ENCODE measurements at regions not wholly inside any gene's neighbourhood (a gene's known extent, or its start where the extent isn't known, plus 50 kb on each side); places are given as distances from the start of the nearest gene placed in this dataset.

GRCh38 chr5:105849701-105850100 lies 1821.0 kb downstream of the EFNA5 start:
- H3K9me3 ChIP-seq, result no peaks in the 10 kb centered on the region
- no peaks in the 10 kb centered on the region for H3K36me3 ChIP-seq
- no peak overlapping the region for H3K27ac ChIP-seq
- no peaks in the 10 kb centered on the region for H3K27me3 ChIP-seq
- H3K4me3 ChIP-seq, result no peak overlapping the region
- TF ChIP-seq CTCF (IDR thresholded peaks at IDR 0.05), result no peak
- H3K4me1 ChIP-seq, result no peaks in the 10 kb centered on the region
- DNase-seq (ENCODE audit: low spot score), result no peak

- Histone ChIP-seq H3K9me3 (no peaks in the 10 kb centered on the region), H3K4me3 (no peak overlapping the region), H3K36me3 (no peaks in the 10 kb centered on the region), H3K4me1 (no peaks in the 10 kb centered on the region), H3K27ac (no peak overlapping the region), H3K27me3 (no peaks in the 10 kb centered on the region)
- DNase-seq (ENCODE audit: low spot score), result no peak
- no peak for TF ChIP-seq CTCF (IDR thresholded peaks at IDR 0.05)
Observed at GRCh38 chr5:105840800-105841199, 1829.9 kb downstream of the EFNA5 start.

GRCh38 chr5:105836887-105837286 lies 1833.8 kb downstream of the EFNA5 start:
- no peak overlapping the region for H3K27ac ChIP-seq
- TF ChIP-seq CTCF (IDR thresholded peaks at IDR 0.05), result no peak
- no peaks in the 10 kb centered on the region for H3K27me3 ChIP-seq
- no peak overlapping the region for H3K4me3 ChIP-seq
- no peaks in the 10 kb centered on the region for H3K4me1 ChIP-seq
- H3K36me3 ChIP-seq, result no peaks in the 10 kb centered on the region
- H3K9me3 ChIP-seq, result no peaks in the 10 kb centered on the region
- no peak for DNase-seq (ENCODE audit: low spot score)

- Histone ChIP-seq H3K4me1 (no peaks in the 10 kb centered on the region), H3K4me3 (no peak overlapping the region), H3K27ac (no peak overlapping the region), H3K27me3 (no peaks in the 10 kb centered on the region), H3K9me3 (no peaks in the 10 kb centered on the region), H3K36me3 (no peaks in the 10 kb centered on the region)
- no peak for DNase-seq (ENCODE audit: low spot score)
- TF ChIP-seq CTCF (IDR thresholded peaks at IDR 0.05), result no peak
Observed at GRCh38 chr5:105836268-105836667, 1834.5 kb downstream of the EFNA5 start.

GRCh38 chr5:105828821-105829220 lies 1841.9 kb downstream of the EFNA5 start:
- Histone ChIP-seq H3K9me3 (no peaks in the 10 kb centered on the region), H3K4me1 (no peaks in the 10 kb centered on the region), H3K36me3 (no peaks in the 10 kb centered on the region), H3K4me3 (no peak overlapping the region), H3K27me3 (no peaks in the 10 kb centered on the region), H3K27ac (no peak overlapping the region)
- no peak for DNase-seq (ENCODE audit: low spot score)
- no peak for TF ChIP-seq CTCF (IDR thresholded peaks at IDR 0.05)

GRCh38 chr5:105821800-105822199 lies 1848.9 kb downstream of the EFNA5 start:
- Histone ChIP-seq H3K4me3 (no peak overlapping the region), H3K9me3 (no peaks in the 10 kb centered on the region)
- no peak for TF ChIP-seq CTCF (IDR thresholded peaks at IDR 0.05)

More at GRCh38 chr5:105821800-105822199, 1848.9 kb downstream of the EFNA5 start:
- no peak for DNase-seq (ENCODE audit: low spot score)
- H3K27ac ChIP-seq, result no peak overlapping the region
- no peaks in the 10 kb centered on the region for H3K4me1 ChIP-seq
- no peaks in the 10 kb centered on the region for H3K27me3 ChIP-seq
- H3K36me3 ChIP-seq, result no peaks in the 10 kb centered on the region
